Endothelial cell (in vitro differentiated cells): ENCODE measurements at regions not wholly inside any gene's neighbourhood (a gene's known extent, or its start where the extent isn't known, plus 50 kb on each side); places are given as distances from the start of the nearest gene placed in this dataset.

Source experiments
- DNase-seq: peaks from one replicate; pipeline ENCODE4 v3.0.0; 2021; ENCODE audit warnings: low spot score
- H3K27ac Mint-ChIP-seq: one replicate; pipeline ENCODE4 v1.8.0; 2021; ENCODE audit warnings: mixed read lengths, inconsistent platforms; ENCODE audit not compliant: unreplicated experiment
- H3K27me3 Mint-ChIP-seq: one replicate; pipeline ENCODE4 v1.8.0; 2021; ENCODE audit warnings: mild to moderate bottlenecking, moderate library complexity, mixed read lengths, inconsistent platforms; ENCODE audit not compliant: unreplicated experiment
- H3K36me3 Mint-ChIP-seq: one replicate; pipeline ENCODE4 v1.8.0; 2021; ENCODE audit warnings: mild to moderate bottlenecking, low read depth, mixed read lengths, inconsistent platforms; ENCODE audit not compliant: unreplicated experiment
- H3K4me1 Mint-ChIP-seq: one replicate; pipeline ENCODE4 v1.8.0; 2021; ENCODE audit warnings: mild to moderate bottlenecking, mixed read lengths, inconsistent platforms; ENCODE audit not compliant: unreplicated experiment
- H3K4me3 Mint-ChIP-seq: one replicate; pipeline ENCODE4 v1.8.0; 2021; ENCODE audit warnings: mild to moderate bottlenecking, mixed read lengths, inconsistent platforms; ENCODE audit not compliant: unreplicated experiment
- H3K9me3 Mint-ChIP-seq: one replicate; pipeline ENCODE4 v1.8.0; 2021; ENCODE audit warnings: mixed read lengths, inconsistent platforms; ENCODE audit not compliant: unreplicated experiment
- TF ChIP-seq, protein P1 (sequence below): fragments of 200-600 bp; sonication (generic); IDR thresholded peaks from one replicate; pipeline ENCODE4 v1.5.0; 2021; ENCODE audit warnings: antibody characterized with exemption; ENCODE audit not compliant: unreplicated experiment

DNA sequence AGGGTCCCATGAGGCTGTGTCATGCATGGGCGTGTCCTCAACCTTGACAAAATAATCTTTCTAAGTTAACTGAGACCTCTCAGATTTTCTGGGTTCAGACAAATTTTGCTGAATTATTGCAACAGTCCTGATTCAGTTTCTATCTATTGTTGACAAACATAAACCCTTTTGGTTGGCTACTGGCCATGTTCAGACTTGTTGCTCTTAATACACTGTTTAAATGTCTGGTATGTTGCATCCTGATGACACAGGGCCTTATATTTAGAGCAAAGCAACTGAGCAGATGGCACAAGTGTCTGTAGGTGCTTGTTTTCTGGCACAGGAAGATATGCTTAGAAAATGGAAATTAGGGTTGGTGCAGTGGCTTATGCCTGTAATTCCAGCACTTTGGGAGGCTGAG lies 456.9 kb upstream of the USP9Y start:
- TF ChIP-seq, protein P1, sequence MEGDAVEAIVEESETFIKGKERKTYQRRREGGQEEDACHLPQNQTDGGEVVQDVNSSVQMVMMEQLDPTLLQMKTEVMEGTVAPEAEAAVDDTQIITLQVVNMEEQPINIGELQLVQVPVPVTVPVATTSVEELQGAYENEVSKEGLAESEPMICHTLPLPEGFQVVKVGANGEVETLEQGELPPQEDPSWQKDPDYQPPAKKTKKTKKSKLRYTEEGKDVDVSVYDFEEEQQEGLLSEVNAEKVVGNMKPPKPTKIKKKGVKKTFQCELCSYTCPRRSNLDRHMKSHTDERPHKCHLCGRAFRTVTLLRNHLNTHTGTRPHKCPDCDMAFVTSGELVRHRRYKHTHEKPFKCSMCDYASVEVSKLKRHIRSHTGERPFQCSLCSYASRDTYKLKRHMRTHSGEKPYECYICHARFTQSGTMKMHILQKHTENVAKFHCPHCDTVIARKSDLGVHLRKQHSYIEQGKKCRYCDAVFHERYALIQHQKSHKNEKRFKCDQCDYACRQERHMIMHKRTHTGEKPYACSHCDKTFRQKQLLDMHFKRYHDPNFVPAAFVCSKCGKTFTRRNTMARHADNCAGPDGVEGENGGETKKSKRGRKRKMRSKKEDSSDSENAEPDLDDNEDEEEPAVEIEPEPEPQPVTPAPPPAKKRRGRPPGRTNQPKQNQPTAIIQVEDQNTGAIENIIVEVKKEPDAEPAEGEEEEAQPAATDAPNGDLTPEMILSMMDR: no peak
- H3K4me3 Mint-ChIP-seq: no peak overlapping the region
- DNase-seq: no peak
- peaks cover 5% of the 10 kb centered on the region for H3K27me3 Mint-ChIP-seq
- no peak overlapping the region for H3K27ac Mint-ChIP-seq
- H3K4me1 Mint-ChIP-seq: no peaks in the 10 kb centered on the region
- peaks cover 4% of the 10 kb centered on the region for H3K9me3 Mint-ChIP-seq
- no peaks in the 10 kb centered on the region for H3K36me3 Mint-ChIP-seq

DNA sequence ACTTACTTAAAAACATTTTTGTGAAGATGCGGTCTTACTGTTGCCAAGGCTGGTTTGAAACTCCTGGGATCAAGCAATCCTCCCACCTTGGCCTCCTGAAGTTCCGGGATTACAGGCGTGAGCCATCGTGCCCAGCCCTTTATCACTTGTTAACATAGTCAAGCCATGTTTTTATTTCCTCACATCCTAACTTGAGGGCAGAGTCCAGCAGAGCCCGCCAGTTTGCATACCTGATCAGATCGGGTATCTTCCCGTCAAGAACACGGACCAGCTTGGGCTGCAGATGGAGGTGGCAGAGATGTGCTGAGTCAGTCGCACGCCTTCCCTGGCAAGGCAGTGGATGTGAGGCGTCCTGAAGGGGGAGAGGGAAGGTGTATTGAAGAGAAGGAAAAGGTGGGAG lies 447.3 kb upstream of the USP9Y start:
- Mint-ChIP-seq H3K4me3 (no peak overlapping the region), H3K36me3 (no peaks in the 10 kb centered on the region), H3K27me3 (peaks cover 1% of the 10 kb centered on the region), H3K4me1 (no peaks in the 10 kb centered on the region), H3K9me3 (peaks cover 8% of the 10 kb centered on the region), H3K27ac (no peak overlapping the region)
- TF ChIP-seq, protein P1: no peak
- no peak for DNase-seq

DNA sequence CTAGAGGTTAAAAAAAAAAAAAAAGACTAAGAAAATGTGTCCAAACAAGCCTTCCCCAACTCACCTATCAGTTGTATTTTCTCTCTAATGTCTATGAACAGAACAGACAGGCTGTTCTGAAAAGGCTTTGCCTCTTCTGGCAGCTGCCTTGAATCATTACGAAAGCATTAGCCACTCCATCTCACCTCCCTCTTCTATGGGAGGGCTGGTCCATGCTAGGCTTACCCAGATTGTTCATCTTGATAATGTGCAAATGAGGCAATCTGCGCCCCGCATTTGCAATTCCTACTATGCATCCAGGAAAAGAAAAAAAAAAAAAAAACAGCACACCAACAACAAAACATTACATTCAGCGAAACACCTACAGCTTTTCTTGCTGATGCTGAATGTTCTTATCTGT lies 429.9 kb upstream of the USP9Y start:
- TF ChIP-seq, protein P1: no peak
- Mint-ChIP-seq H3K27ac (no peak overlapping the region), H3K9me3 (peaks cover 5% of the 10 kb centered on the region), H3K36me3 (no peaks in the 10 kb centered on the region), H3K4me1 (no peaks in the 10 kb centered on the region), H3K27me3 (peaks cover 3% of the 10 kb centered on the region), H3K4me3 (no peak overlapping the region)
- DNase-seq: no peak

DNA sequence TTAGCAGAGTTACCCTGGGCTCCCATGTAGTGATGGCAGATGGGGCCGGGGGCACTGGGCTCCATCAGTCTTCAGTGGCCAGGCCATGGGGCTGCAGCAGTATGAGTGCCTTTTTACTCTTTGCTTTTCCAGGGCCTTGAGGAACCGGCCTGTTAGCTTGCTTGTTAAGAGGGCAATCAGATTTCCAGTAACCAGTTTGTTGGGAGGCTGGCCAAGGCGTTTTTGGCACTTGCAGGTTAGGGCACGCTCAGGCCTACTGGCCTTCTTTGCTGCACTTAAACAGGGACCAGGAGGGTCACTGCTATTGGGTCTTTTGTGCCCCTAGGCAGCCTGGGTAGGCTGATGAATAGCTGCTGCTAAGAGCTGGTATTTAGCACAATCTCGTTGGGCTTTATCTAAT lies 415.4 kb upstream of the USP9Y start:
- no peak overlapping the region for H3K4me3 Mint-ChIP-seq
- H3K4me1 Mint-ChIP-seq: no peaks in the 10 kb centered on the region
- peaks cover 46% of the 10 kb centered on the region for H3K9me3 Mint-ChIP-seq
- H3K27me3 Mint-ChIP-seq: peaks cover 13% of the 10 kb centered on the region
- DNase-seq: no peak
- no peak overlapping the region for H3K27ac Mint-ChIP-seq
- TF ChIP-seq, protein P1: no peak
- peaks cover 13% of the 10 kb centered on the region for H3K36me3 Mint-ChIP-seq

DNA sequence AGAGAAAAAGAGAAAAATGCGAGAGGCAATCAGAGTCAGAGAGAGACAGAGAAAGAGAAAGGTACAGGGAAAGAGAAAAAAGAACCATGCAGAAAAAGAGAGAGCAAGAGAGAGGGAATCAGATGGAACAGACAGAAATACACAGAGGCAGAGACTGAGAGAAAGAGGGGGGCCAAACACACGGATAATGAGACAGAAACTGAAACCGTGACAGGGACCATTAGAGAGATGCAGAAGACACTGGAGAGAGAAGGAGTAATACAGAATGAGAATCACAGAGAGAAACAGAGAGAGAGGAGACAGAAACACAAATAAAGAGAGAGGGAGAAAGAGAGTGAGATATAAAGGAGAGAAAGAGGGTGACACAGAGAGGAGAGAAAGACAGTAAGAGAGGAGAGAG lies 412.1 kb upstream of the USP9Y start:
- Mint-ChIP-seq H3K36me3 (peaks cover 13% of the 10 kb centered on the region), H3K4me3 (no peak overlapping the region), H3K9me3 (peaks cover 31% of the 10 kb centered on the region), H3K27me3 (peaks cover 7% of the 10 kb centered on the region), H3K27ac (no peak overlapping the region), H3K4me1 (no peaks in the 10 kb centered on the region)
- DNase-seq: no peak
- TF ChIP-seq, protein P1: no peak
